ENCODE measurements at regions not wholly inside any gene's neighbourhood (a gene's known extent, or its start where the extent isn't known, plus 50 kb on each side); places are given as distances from the start of the nearest gene placed in this dataset.
A peak's percentile ranks its signal among the peaks of the same experiment; 100 is the strongest.

GRCh38 chr10:83657487-83657886, 481.8 kb upstream of the GHITM start:
- DNase-seq: no peak

GRCh38 chr10:83663918-83664317, 475.4 kb upstream of the GHITM start:
- DNase-seq: no peak

GRCh38 chr10:83666762-83667161, 472.5 kb upstream of the GHITM start:
- DNase-seq: no peak

- DNase-seq: no peak
Observed at GRCh38 chr10:83667594-83667993, 471.7 kb upstream of the GHITM start.

GRCh38 chr10:83673316-83673715, 466.0 kb upstream of the GHITM start:
- peak; percentile 24 for DNase-seq

GRCh38 chr10:83677795-83678194, 461.5 kb upstream of the GHITM start:
- no peak for DNase-seq

GRCh38 chr10:83678850-83679249, 460.5 kb upstream of the GHITM start:
- DNase-seq: no peak

GRCh38 chr10:83680470-83680891, 458.8 kb upstream of the GHITM start:
- peak; percentile 4 for DNase-seq

GRCh38 chr10:83682414-83682813, 456.9 kb upstream of the GHITM start:
- DNase-seq: no peak

GRCh38 chr10:83685458-83685857, 453.9 kb upstream of the GHITM start:
- DNase-seq: no peak

GRCh38 chr10:83691791-83692596, 447.3 kb upstream of the GHITM start:
- DNase-seq: no peak

GRCh38 chr10:83698899-83699298, 440.4 kb upstream of the GHITM start:
- no peak for DNase-seq

- no peak for DNase-seq
Observed at GRCh38 chr10:83701799-83702198, 437.5 kb upstream of the GHITM start.

GRCh38 chr10:83702731-83703130, 436.6 kb upstream of the GHITM start:
- no peak for DNase-seq

GRCh38 chr10:83706120-83706519, 433.2 kb upstream of the GHITM start:
- DNase-seq: no peak

- DNase-seq: no peak
Observed at GRCh38 chr10:83706952-83707582, 432.2 kb upstream of the GHITM start.

GRCh38 chr10:83713423-83713822, 425.9 kb upstream of the GHITM start:
- no peak for DNase-seq

GRCh38 chr10:83723080-83723479, 416.2 kb upstream of the GHITM start:
- DNase-seq: no peak

GRCh38 chr10:83724471-83725241, 414.7 kb upstream of the GHITM start:
- no peak for DNase-seq

- no peak for DNase-seq
Observed at GRCh38 chr10:83725567-83725966, 413.7 kb upstream of the GHITM start.

- DNase-seq: no peak
Observed at GRCh38 chr10:83734278-83734677, 405.0 kb upstream of the GHITM start.

- DNase-seq: no peak
Observed at GRCh38 chr10:83736008-83736407, 403.3 kb upstream of the GHITM start.

- no peak for DNase-seq
Observed at GRCh38 chr10:83750604-83751003, 388.7 kb upstream of the GHITM start.
